ENCODE measurements at regions not wholly inside any gene's neighbourhood (a gene's known extent, or its start where the extent isn't known, plus 50 kb on each side); places are given as distances from the start of the nearest gene placed in this dataset.

- TF ChIP-seq ZNF292 (tag by site-specific recombination; IDR thresholded peaks at IDR 0.05; ENCODE audit: borderline replicate concordance, low read depth) (no peak), ZNF777 (tag by site-specific recombination; IDR thresholded peaks at IDR 0.05; ENCODE audit: borderline replicate concordance) (no peak), KLF1 (tag by site-specific recombination; IDR thresholded peaks at IDR 0.05) (no peak), ZNF362 (tag by site-specific recombination; IDR thresholded peaks at IDR 0.05) (no peak), ZNF18 (tag by site-specific recombination; IDR thresholded peaks at IDR 0.05) (no peak), ZNF174 (tag by site-specific recombination; IDR thresholded peaks at IDR 0.05) (no peak), ZNF791 (tag by site-specific recombination; IDR thresholded peaks at IDR 0.05) (no peak)
These were observed 1903.5 kb downstream of the EFNA5 start (continued) for GRCh38 chr5:105767267-105767666.

- TF ChIP-seq ZNF585B (tag by site-specific recombination; IDR thresholded peaks at IDR 0.05) (peak; percentile 79), ZNF624 (tag by site-specific recombination; IDR thresholded peaks at IDR 0.05) (no peak)
- Histone ChIP-seq H3K36me3 (ENCODE audit: control insufficient read depth in 2 of 2, insufficient read depth in 1 of 2, low read length in 2 of 2) (no peaks in the 10 kb centered on the region), H3K4me1 (ENCODE audit: control insufficient read depth, insufficient read depth, low read length) (no peaks in the 10 kb centered on the region), H3K27ac (ENCODE audit: extremely low read depth, low read depth, low read length) (no peak overlapping the region), H3K9me3 (ENCODE audit: control insufficient read depth, insufficient read depth, low read depth, low read length) (no peaks in the 10 kb centered on the region), H3K4me3 (ENCODE audit: low read depth, low read length) (no peak overlapping the region)
- POLR2A ChIA-PET = no interaction called here
- CTCF ChIA-PET = no interaction called here
These were observed 1908.0 kb downstream of the EFNA5 start for GRCh38 chr5:105762728-105763127.

GRCh38 chr5:105754056-105754455 lies 1916.7 kb downstream of the EFNA5 start:
- no peaks in the 10 kb centered on the region for H3K4me1 ChIP-seq (ENCODE audit: control insufficient read depth, insufficient read depth, low read length)
- ChIA-PET CTCF (no interaction called here), POLR2A (no interaction called here)
- H3K4me3 ChIP-seq (ENCODE audit: low read depth, low read length) = no peak overlapping the region
- TF ChIP-seq ZNF596 (tag by site-specific recombination; IDR thresholded peaks at IDR 0.05) (no peak), IKZF3 (tag by site-specific recombination; IDR thresholded peaks at IDR 0.05) (no peak), ZNF19 (tag by site-specific recombination; IDR thresholded peaks at IDR 0.05; ENCODE audit: low read depth) (no peak), TCF7L2 (IDR thresholded peaks at IDR 0.05; ENCODE audit: borderline replicate concordance, low read depth, low read length) (no peak), ZNF248 (tag by site-specific recombination; IDR thresholded peaks at IDR 0.05) (no peak), SCRT1 (tag by site-specific recombination; IDR thresholded peaks at IDR 0.05; ENCODE audit: borderline replicate concordance) (no peak), PRDM4 (tag by site-specific recombination; IDR thresholded peaks at IDR 0.05) (no peak), ZNF169 (tag by site-specific recombination; IDR thresholded peaks at IDR 0.05) (no peak), ZBTB1 (tag by site-specific recombination; IDR thresholded peaks at IDR 0.05) (no peak), ZSCAN18 (tag by site-specific recombination; IDR thresholded peaks at IDR 0.05) (no peak), ZNF501 (tag by site-specific recombination; IDR thresholded peaks at IDR 0.05) (no peak), ZNF211 (tag by site-specific recombination; IDR thresholded peaks at IDR 0.05; ENCODE audit: low read depth) (no peak), YY2 (tag by site-specific recombination; IDR thresholded peaks at IDR 0.05) (no peak)
- H3K36me3 ChIP-seq (ENCODE audit: control insufficient read depth in 2 of 2, insufficient read depth in 1 of 2, low read length in 2 of 2) = no peaks in the 10 kb centered on the region
- H3K9me3 ChIP-seq (ENCODE audit: control insufficient read depth, insufficient read depth, low read depth, low read length) = no peaks in the 10 kb centered on the region
- no peak overlapping the region for H3K27ac ChIP-seq (ENCODE audit: extremely low read depth, low read depth, low read length)

All from HEK293 (cell line).